GM19452 (cell line): ENCODE measurements at regions not wholly inside any gene's neighbourhood (a gene's known extent, or its start where the extent isn't known, plus 50 kb on each side); places are given as distances from the start of the nearest gene placed in this dataset.
"Not testable (repeated sequence)": the region's sequence is repeated elsewhere in the genome, so short reads cannot be mapped to it uniquely, and the experiment has no call there.

Source experiments
- ATAC-seq: cut with Tn5 transposase; IDR thresholded peaks from one replicate; pipeline ENCODE4 v1.9.1; 2021; ENCODE audit not compliant: unreplicated experiment

GRCh38 chr3:178345944-178346343 lies 190.3 kb upstream of the KCNMB2 start:
- no peak for ATAC-seq

DNA sequence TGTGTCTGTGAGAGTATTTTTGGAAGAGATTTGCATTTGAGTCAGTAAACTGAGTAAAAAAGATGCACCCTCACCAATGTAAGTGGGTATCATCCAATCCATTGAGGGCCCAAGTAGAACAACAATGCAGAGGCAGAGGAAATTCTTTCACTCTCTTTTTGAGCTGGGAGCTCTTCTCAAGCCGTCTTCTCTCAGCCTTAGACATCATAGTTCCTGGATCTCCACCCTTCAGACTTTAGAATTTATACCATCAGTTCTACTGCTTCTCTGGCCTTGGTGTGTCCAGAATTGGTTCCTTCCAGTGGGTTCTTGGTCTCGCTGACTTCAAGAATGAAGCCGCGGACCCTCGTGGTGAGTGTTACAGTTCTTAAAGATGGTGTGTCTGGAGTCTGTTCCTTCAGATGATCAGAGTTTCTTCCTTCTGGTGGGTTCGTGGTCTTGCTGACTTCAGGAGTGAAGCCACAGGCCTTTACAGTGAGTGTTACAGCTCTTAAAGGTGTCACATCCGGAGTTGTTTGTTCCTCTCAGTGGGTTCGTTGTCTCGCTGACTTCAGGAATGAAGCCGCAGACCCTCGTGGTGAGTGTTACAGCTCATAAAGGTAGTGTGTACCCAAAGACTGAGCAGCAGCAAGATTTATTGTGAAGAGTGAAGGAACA lies 187.5 kb upstream of the KCNMB2 start:
- not testable (repeated sequence) for ATAC-seq

GRCh38 chr3:178349218-178349596 lies 187.0 kb upstream of the KCNMB2 start:
- not testable (repeated sequence) for ATAC-seq

DNA sequence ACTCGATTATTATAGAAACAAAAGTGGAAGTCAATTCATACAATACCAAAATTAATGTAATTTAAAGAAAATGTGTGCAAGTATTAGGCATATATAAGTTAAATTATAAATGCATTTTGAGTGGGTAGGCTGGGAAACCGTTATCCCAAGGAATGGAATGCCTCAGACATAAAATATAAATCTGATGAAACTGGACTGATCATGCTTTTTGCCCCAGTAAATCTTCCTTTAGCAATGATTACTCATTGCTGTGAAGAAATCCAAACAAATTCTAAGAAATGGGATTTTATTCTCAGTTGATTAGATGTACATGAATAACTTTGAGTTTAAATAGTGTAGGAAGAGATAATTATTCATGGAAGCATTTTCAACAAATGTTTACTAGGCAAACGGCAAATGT lies 185.5 kb upstream of the KCNMB2 start:
- no peak for ATAC-seq

DNA sequence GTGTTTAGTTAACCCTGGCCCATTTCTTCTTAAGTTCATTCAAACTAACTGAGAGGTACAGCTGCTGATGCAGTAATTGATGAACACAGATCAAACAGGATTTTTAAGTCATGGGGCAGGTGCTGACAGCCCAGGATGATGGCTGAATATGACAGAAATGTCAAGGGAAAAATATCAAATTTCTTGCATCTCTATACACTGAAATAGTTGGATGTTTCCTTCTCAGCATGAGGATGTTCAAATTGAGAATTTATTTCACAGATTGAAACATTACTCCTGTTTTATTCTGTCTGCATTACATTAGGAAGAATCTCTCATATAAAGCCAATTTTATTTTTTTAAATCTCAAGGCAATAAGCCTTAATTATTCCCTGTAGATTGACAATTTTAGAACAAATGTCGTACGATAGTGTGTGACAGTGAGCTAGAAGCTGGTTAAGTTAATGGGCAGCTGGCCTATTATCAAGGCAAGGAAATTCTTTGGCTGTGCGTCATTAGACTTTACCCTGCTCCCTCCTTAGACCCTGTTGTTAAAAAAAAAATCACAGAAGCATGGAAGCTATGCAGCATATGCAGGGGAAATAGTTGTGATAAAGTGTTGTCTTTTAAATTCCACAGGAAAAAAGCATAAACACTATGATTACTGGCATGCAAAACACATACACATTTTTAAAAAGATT lies 183.8 kb upstream of the KCNMB2 start:
- ATAC-seq = no peak

- no peak for ATAC-seq
These were observed 183.1 kb upstream of the KCNMB2 start for GRCh38 chr3:178353006-178353694.

- no peak for ATAC-seq
These were observed 176.5 kb upstream of the KCNMB2 start for GRCh38 chr3:178359728-178360127.

DNA sequence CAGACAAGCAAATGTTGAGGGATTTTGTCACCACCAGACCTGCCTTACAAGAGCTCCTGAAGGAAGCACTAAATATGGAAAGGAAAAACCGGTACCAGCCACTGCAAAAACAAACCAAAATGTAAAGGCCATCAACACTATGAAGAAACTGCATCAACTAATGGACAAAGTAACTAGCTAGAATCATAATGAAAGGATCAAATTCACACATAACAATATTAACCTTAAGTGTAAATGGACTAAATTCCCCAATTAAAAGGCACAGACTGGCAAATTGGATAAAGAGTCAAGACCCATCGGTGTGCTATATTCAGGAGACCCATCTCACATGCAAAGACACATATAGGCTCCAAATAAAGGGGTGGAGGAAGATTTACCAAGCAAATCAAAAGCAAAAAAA lies 173.2 kb upstream of the KCNMB2 start:
- not testable (repeated sequence) for ATAC-seq

DNA sequence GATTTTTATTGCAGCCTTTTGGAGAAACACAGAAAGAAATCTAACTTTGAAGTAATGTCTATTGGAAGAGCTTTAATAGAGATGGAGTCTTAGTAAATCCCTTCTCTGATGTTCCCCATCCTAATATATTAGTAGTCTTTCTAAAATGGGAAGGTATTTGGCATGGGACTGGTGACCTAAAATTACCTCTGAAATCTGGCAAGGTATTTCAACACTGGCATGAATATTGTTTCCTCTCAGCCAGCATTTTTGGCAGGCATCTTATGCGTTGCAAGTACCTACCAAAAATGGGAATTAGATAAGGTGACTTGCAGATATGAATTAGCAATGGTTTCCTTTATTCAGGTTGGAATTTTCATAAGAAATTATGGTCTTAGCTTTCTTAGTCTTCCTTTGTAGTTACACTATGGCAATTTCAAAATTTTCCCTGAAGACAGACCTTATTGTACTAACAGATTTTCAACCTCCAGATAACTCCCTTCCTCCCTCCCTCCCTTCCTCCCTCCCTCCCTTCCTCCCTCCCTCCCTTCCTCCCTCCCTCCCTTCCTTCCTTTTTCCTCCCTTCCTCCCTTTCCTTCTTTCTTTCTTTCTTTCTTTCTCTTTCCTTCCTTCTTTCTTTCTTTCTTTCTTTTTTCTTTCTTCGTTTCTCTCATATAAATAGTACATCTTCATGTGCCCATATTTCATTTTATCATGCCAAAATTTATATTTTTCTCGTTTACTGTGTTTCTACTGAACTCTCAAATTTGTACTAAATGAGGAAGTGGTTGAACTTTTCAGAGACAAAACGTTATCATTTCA lies 168.2 kb upstream of the KCNMB2 start:
- no peak for ATAC-seq

- ATAC-seq = no peak
These were observed 167.2 kb upstream of the KCNMB2 start for GRCh38 chr3:178369006-178369405.

GRCh38 chr3:178369811-178370210 lies 166.4 kb upstream of the KCNMB2 start:
- no peak for ATAC-seq

GRCh38 chr3:178370387-178370786 lies 165.8 kb upstream of the KCNMB2 start:
- ATAC-seq = no peak

GRCh38 chr3:178381555-178381954 lies 154.7 kb upstream of the KCNMB2 start:
- no peak for ATAC-seq

DNA sequence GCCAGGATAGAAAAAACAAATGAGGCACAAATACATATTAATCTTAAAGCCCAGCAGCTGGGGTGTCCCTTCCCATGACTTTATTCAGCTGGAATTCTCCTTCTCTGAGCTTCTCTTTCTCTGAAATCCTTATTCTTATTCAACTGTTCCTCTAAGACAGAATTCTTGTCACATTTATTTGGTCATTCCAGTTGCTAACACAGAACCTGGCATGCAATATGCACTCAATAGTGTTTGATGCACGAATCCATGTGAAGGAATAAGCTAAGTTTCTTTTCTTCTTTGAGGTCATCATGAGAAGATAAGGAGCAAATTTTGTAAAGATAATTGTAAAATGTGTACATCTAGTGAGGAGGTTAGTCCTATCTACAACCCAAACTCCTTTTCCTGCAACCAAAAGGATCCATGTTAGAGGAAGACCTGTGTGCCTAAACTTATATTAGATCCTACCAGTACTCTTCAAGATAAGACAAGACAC lies 154.2 kb upstream of the KCNMB2 start:
- ATAC-seq = no peak

- ATAC-seq = no peak
These were observed 153.7 kb upstream of the KCNMB2 start for GRCh38 chr3:178382449-178383061.

DNA sequence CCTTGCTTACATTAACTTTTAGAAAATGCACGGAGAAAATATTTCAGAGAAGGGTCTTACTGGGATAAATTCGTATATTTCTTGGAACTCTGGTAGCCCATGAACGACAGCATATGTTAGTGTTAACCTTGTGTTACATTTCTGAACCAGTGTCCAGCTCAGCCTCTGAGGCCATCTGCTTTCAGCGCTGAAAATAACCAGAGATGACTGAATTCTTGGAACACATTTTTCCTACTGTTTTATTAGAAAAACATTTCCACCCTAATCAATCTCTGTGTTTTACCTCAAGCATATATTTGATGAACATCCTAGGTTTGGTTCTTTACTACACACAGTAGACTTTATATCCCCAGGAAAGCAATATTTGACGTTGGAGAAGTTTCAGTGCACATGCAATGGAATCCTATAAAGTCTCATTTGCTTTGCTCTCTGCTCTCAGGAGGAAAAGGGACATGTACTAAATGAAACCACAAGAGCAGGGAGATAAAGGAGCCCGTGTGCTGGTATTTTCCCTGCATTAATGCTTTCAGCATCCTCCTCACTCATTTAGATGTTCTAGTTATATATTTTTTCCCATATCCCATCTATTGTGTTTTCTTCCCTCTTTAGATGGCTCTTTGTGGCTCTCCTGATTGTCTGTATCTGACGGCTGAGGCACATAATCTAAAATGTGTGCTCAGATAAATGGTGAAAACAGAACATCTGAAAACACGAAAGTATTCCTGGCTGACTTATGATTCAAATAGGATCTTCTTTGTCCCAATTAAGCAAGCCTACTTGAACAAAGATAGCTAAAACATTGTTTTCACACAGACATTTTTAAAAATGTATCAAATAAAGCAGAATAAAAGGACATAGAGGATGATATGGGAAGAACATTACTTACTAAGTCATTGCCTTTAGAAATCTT lies 151.7 kb upstream of the KCNMB2 start:
- no peak for ATAC-seq

DNA sequence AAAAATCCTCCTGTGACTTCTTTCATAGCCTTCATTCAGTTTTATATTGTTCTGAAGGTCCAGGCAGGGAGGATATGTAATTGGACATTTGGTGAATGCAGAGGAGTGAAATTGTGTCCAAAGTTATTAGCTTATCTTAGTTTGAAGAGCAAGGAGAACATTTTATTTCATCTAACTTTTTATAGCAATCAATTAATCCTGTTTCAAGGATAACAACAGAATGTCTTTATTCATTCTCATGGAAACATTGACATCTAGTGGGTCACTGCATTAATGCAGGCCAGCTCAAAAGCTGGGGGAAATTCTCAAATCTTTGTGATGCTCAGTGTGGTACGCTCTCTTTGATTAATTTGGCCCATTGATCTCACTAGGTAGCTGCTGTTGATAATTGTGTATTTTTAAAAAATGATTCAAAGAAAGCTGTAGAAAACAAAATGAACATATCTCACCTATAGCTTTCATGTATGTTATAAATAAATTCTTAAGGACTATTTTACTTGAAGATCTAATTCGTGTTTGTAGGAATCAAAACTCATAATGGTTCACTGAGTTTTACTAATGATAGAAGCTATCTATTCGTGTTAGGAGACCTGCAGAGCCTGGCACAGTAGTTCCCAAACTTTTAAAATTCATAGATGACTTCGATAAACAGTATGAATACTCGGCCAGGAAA lies 150.8 kb upstream of the KCNMB2 start:
- no peak for ATAC-seq

GRCh38 chr3:178386401-178386800 lies 149.8 kb upstream of the KCNMB2 start:
- no peak for ATAC-seq

GRCh38 chr3:178386880-178387279 lies 149.4 kb upstream of the KCNMB2 start:
- no peak for ATAC-seq
